Kasumi-1 (cell line): ENCODE measurements at regions not wholly inside any gene's neighbourhood (a gene's known extent, or its start where the extent isn't known, plus 50 kb on each side); places are given as distances from the start of the nearest gene placed in this dataset.
"Not testable (repeated sequence)": the region's sequence is repeated elsewhere in the genome, so short reads cannot be mapped to it uniquely, and the experiment has no call there.

Experiments
- DNase-seq, 2 experiments: peaks; one replicate each; lab custom pipeline; 2025; lab: John Stamatoyannopoulos, UW

- peak; percentile 38 to 64 for DNase-seq
These were observed 445.4 kb upstream of the DEFB115 start for GRCh38 chr20:30811885-30812671.

GRCh38 chr20:30812739-30813411 is 444.6 kb upstream of the DEFB115 start:
- DNase-seq = no peak

- DNase-seq = not testable (repeated sequence)
These were observed 443.8 kb upstream of the DEFB115 start for GRCh38 chr20:30813412-30814311.

GRCh38 chr20:30814312-30814639 is 443.2 kb upstream of the DEFB115 start:
- DNase-seq = not testable (repeated sequence)

- not testable (repeated sequence) for DNase-seq
These were observed 442.4 kb upstream of the DEFB115 start for GRCh38 chr20:30815027-30815576.

- DNase-seq = no peak
These were observed 441.8 kb upstream of the DEFB115 start for GRCh38 chr20:30815577-30816181.

- no peak for DNase-seq
These were observed 441.2 kb upstream of the DEFB115 start for GRCh38 chr20:30816182-30816645.

- DNase-seq = not testable (repeated sequence)
These were observed 435.8 kb upstream of the DEFB115 start for GRCh38 chr20:30821615-30822014.

- not testable (repeated sequence) for DNase-seq
These were observed 432.8 kb upstream of the DEFB115 start for GRCh38 chr20:30824666-30825065.

- peak; percentile 79 to 85 for DNase-seq
These were observed 411.5 kb upstream of the DEFB115 start for GRCh38 chr20:30845923-30846322.

- DNase-seq = not testable (repeated sequence)
These were observed 389.2 kb upstream of the DEFB115 start for GRCh38 chr20:30868271-30868670.

GRCh38 chr20:30871127-30871526 is 386.3 kb upstream of the DEFB115 start:
- not testable (repeated sequence) for DNase-seq

GRCh38 chr20:30872252-30872651 is 385.2 kb upstream of the DEFB115 start:
- not testable (repeated sequence) for DNase-seq

GRCh38 chr20:30875868-30876267 is 381.6 kb upstream of the DEFB115 start:
- not testable (repeated sequence) for DNase-seq

GRCh38 chr20:30891400-30891799 is 366.1 kb upstream of the DEFB115 start:
- DNase-seq = not testable (repeated sequence)

- DNase-seq = no peak
These were observed 364.7 kb upstream of the DEFB115 start for GRCh38 chr20:30892541-30893345.

- not testable (repeated sequence) for DNase-seq
These were observed 363.8 kb upstream of the DEFB115 start for GRCh38 chr20:30893346-30894314.

- DNase-seq = not testable (repeated sequence)
These were observed 362.6 kb upstream of the DEFB115 start for GRCh38 chr20:30894707-30895353.

GRCh38 chr20:30895354-30895711 is 362.1 kb upstream of the DEFB115 start:
- DNase-seq = not testable (repeated sequence)
